Panc1 (cell line): ENCODE measurements at regions not wholly inside any gene's neighbourhood (a gene's known extent, or its start where the extent isn't known, plus 50 kb on each side); places are given as distances from the start of the nearest gene placed in this dataset.

ENCODE experiments used
- ATAC-seq: fragments of 200-7000 bp; cut with Tn5 transposase; 2 replicates; pipeline ENCODE4 v1.9.1; 2020; ENCODE audit warnings: mild to moderate bottlenecking, moderate library complexity
- BruUV-seq: library from RNA; stranded (reverse); fragments of 400-500 nt; replicated peaks from 2 replicates; lab custom pipeline; 2021; lab: Mats Ljungman, UMichigan
- CTCF ChIA-PET: fragments of 300-600 bp; sonication (Branson Sonifier 250); formaldehyde crosslinking; loops from one replicate; lab custom pipeline; 2022; ENCODE audit warnings: antibody characterized with exemption; lab: Charles Lee
- POLR2A ChIA-PET: fragments of 300-600 bp; sonication (Branson Sonifier 250); formaldehyde crosslinking; loops from one replicate; lab custom pipeline; 2022; ENCODE audit warnings: antibody characterized with exemption; lab: Charles Lee
- DNase-seq: peaks from one replicate; pipeline ENCODE4 v3.0.0-alpha.2; 2010; ENCODE audit warnings: low read depth, low spot score
- H3K27ac ChIP-seq: 2 replicates; pipeline ENCODE4 v1.5.1; 2011; ENCODE audit warnings: mild to moderate bottlenecking, low read length, inconsistent platforms
- H3K27me3 ChIP-seq: fragments of 200-500 bp; sonication (Bioruptor generic); 2 replicates; pipeline ENCODE4 v1.6.0; 2014; ENCODE audit warnings: low read length, inconsistent platforms; ENCODE audit not compliant: control insufficient read depth, insufficient read depth
- H3K36me3 ChIP-seq: fragments of 200-500 bp; sonication (Bioruptor generic); 2 replicates; pipeline ENCODE4 v1.5.1; 2014; ENCODE audit warnings: inconsistent platforms, mild to moderate bottlenecking, low read length, moderate library complexity; ENCODE audit not compliant: control insufficient read depth, insufficient read depth
- H3K4me1 ChIP-seq: 2 replicates; pipeline ENCODE4 v1.5.1; 2011; ENCODE audit warnings: inconsistent platforms, mild to moderate bottlenecking, low read length, moderate library complexity; ENCODE audit not compliant: control insufficient read depth, insufficient read depth
- H3K4me3 ChIP-seq, 2 experiments: 2 replicates each; pipeline ENCODE4 v1.5.1; 2011 to 2012; ENCODE audit warnings: low read depth in 2 of 2, low read length in 2 of 2, mild to moderate bottlenecking in 2 of 2, inconsistent platforms in 1 of 2, moderate library complexity in 1 of 2
- H3K9me3 ChIP-seq: fragments of 200-500 bp; sonication (Bioruptor generic); 2 replicates; pipeline ENCODE4 v1.5.1; 2014; ENCODE audit warnings: low read depth, mild to moderate bottlenecking, inconsistent platforms, low read length, moderate library complexity; ENCODE audit not compliant: control insufficient read depth, insufficient read depth
- CTCF ChIP-seq: fragments of 450-650 bp; IDR thresholded peaks from 2 replicates; pipeline ENCODE4 v1.5.1; 2017; ENCODE audit warnings: mild to moderate bottlenecking
- POLR2AphosphoS5 ChIP-seq: IDR thresholded peaks from 2 replicates; pipeline ENCODE4 v1.6.1; 2012; ENCODE audit warnings: mild to moderate bottlenecking, low read depth, low read length, moderate library complexity
- SIN3A ChIP-seq: IDR thresholded peaks from 2 replicates; pipeline ENCODE4 v1.6.1; 2012; ENCODE audit warnings: low read depth, mild to moderate bottlenecking, low read length, moderate library complexity, borderline replicate concordance; ENCODE audit not compliant: insufficient read depth
- TCF7L2 ChIP-seq: IDR thresholded peaks from 2 replicates; pipeline ENCODE4 v1.6.1; 2011; ENCODE audit warnings: mild to moderate bottlenecking, low read depth, low read length, inconsistent platforms
- in situ Hi-C: cut with HindIII; loops from 2 replicates; pipeline ENCODE4 v1.10.0; 2016; ENCODE audit warnings: low sequenced_read_pairs, low pct_unique_long_range_greater_than_20kb
- intact Hi-C: fragments of 100-400 bp; cut with micrococcal nuclease; formaldehyde crosslinking; loops from one replicate; pipeline ENCODE4 v1.10.0; 2022; ENCODE audit not compliant: unreplicated experiment
- TF ChIP-seq, protein P1 (sequence below), 2 experiments: IDR thresholded peaks; 2 replicates each; pipeline ENCODE4 v1.6.1; 2011 to 2012; ENCODE audit warnings: low read depth in 2 of 2, control low read depth in 1 of 2, low read length in 1 of 2, mild to moderate bottlenecking in 1 of 2, moderate library complexity in 1 of 2; ENCODE audit not compliant: insufficient read depth in 1 of 2

GRCh38 chr9:3138231-3139229, 294.6 kb upstream of the PUM3 start:
- no peak for DNase-seq
- Histone ChIP-seq H3K27ac (no peak overlapping the region), H3K4me1 (no peaks in the 10 kb centered on the region), H3K4me3 (no peak overlapping the region), H3K27me3 (no peaks in the 10 kb centered on the region; the same call in 1 of the 2 replicates), H3K36me3 (no peaks in the 10 kb centered on the region), H3K9me3 (no peaks in the 10 kb centered on the region)
- no peak for ATAC-seq
- TF ChIP-seq SIN3A (no peak), POLR2AphosphoS5 (no peak), CTCF (no peak), TCF7L2 (no peak)
- TF ChIP-seq, protein P1, sequence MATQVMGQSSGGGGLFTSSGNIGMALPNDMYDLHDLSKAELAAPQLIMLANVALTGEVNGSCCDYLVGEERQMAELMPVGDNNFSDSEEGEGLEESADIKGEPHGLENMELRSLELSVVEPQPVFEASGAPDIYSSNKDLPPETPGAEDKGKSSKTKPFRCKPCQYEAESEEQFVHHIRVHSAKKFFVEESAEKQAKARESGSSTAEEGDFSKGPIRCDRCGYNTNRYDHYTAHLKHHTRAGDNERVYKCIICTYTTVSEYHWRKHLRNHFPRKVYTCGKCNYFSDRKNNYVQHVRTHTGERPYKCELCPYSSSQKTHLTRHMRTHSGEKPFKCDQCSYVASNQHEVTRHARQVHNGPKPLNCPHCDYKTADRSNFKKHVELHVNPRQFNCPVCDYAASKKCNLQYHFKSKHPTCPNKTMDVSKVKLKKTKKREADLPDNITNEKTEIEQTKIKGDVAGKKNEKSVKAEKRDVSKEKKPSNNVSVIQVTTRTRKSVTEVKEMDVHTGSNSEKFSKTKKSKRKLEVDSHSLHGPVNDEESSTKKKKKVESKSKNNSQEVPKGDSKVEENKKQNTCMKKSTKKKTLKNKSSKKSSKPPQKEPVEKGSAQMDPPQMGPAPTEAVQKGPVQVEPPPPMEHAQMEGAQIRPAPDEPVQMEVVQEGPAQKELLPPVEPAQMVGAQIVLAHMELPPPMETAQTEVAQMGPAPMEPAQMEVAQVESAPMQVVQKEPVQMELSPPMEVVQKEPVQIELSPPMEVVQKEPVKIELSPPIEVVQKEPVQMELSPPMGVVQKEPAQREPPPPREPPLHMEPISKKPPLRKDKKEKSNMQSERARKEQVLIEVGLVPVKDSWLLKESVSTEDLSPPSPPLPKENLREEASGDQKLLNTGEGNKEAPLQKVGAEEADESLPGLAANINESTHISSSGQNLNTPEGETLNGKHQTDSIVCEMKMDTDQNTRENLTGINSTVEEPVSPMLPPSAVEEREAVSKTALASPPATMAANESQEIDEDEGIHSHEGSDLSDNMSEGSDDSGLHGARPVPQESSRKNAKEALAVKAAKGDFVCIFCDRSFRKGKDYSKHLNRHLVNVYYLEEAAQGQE (IDR thresholded peaks at IDR 0.05; ENCODE audit: insufficient read depth in 1 of 2, low read depth in 2 of 2, low read length in 1 of 2) = no peak
- POLR2A ChIA-PET = no interaction called here
- intact Hi-C loops (no loop called here), in situ Hi-C loops (no loop called here)
- CTCF ChIA-PET = no interaction called here
- no TSS peak for BruUV-seq

DNA sequence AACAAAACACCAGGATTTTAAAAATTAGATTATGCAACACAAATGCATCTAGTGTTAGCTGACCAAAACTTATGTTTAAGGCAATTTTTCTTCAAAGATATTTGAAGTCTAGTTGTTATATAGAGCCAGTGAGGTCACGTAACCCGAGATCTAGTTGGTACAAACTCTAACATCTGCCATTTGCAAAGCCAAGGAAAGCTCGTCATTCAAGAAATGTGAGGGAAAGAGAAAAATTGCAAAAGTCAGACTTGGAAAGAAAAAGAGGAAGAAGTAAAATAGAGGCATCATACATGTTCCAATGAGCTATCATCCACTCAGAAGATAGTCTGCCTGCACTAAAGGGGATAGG, 293.4 kb upstream of the PUM3 start:
- ChIA-PET CTCF (no interaction called here), POLR2A (no interaction called here)
- no peak for DNase-seq
- no peaks in the 10 kb centered on the region for H3K4me1 ChIP-seq
- H3K9me3 ChIP-seq = no peaks in the 10 kb centered on the region
- no TSS peak for BruUV-seq
- no peaks in the 10 kb centered on the region for H3K36me3 ChIP-seq
- no peaks in the 10 kb centered on the region; the same call in 1 of the 2 replicates for H3K27me3 ChIP-seq
- TF ChIP-seq TCF7L2 (no peak), SIN3A (no peak), CTCF (no peak), POLR2AphosphoS5 (no peak)
- TF ChIP-seq, protein P1 (IDR thresholded peaks at IDR 0.05; ENCODE audit: insufficient read depth in 1 of 2, low read depth in 2 of 2, low read length in 1 of 2) = no peak
- in situ Hi-C loops = no loop called here
- no peak overlapping the region for H3K27ac ChIP-seq
- intact Hi-C loops = no loop called here
- H3K4me3 ChIP-seq = no peak overlapping the region
- ATAC-seq = no peak
